Mucosa of gallbladder (tissue), 1 donor: ENCODE measurements at regions not wholly inside any gene's neighbourhood (a gene's known extent, or its start where the extent isn't known, plus 50 kb on each side); places are given as distances from the start of the nearest gene placed in this dataset.
"Not testable (repeated sequence)": the region's sequence is repeated elsewhere in the genome, so short reads cannot be mapped to it uniquely, and the experiment has no call there.

Experiments
- DNase-seq: peaks from one replicate; pipeline ENCODE4 v3.0.0-alpha.2; 2020; ENCODE audit warnings: low spot score
- donor health status: DM: no; HTN: no; CAD: no.

GRCh38 chr13:68944272-68944671, 1163.4 kb upstream of the ATXN8OS start:
- no peak for DNase-seq

DNA sequence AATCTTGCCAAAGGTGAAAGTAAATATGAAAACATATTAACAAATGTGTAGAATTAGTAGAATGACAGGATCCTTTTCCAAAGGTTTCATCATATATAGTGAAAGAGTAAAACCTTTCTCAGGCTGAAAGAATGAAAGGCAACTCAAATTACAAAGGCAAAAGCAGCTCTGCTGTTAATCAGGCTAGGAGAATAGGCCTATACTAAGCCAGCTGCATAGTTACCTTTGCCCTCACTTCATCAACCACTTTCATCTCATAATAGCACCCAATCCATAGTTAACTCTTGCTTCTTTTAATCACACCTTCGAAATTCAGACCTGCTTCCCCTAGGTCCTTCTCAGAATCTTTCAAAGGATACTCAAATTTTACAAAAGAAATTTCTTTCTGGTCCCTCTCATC, 1167.6 kb upstream of the ATXN8OS start:
- DNase-seq, result no peak

DNA sequence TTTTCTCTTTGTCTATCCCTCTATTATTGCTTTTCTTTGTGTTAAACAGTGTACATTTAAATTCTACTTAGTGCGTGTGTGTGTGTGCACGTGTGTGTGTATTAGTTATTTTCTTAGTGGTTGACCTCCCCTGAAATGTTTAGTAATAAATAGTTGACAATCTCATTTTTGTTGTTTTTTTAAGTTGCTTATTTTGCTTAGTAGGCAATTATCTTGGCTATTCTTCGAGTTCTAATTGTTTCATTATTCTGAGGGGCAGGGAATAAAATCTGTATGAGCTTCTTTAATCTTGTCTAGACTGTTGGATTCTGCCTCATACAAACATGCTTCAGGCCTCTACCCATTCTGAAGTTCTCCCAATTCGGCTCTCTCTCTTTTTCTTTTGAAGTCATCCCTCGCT, 1169.0 kb upstream of the ATXN8OS start:
- no peak for DNase-seq

GRCh38 chr13:68929075-68929745, 1178.4 kb upstream of the ATXN8OS start:
- no peak for DNase-seq

DNA sequence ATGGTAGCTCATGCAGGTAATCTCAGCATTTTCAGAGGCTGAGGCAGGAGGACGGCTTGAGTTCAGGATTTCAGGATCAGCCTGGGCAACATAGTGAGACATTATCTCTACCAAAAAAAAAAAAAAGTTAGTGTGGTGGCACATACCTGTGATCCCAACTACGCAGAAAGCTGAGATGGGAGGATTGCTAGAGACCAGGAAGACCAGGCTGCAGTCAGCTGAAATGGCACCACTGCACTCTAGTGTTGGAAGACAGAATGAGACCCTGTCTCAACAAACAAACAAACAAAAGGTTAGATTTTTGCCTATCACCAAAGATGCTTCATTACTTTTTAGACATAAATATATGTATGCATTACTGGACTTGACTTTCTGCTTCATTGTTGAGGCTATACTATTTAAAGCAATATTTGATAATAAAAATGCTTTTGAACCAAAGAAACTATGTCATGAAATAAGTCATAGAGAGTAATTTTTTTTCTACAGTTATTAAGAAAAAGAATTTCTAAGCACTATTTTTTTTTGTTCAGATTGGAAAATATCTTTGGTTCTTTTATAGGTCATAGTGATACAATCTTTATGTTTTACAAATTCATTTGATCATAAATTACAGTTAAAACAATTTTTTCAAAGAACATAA, 1180.1 kb upstream of the ATXN8OS start:
- DNase-seq, result no peak

- DNase-seq, result no peak
These were observed 1183.6 kb upstream of the ATXN8OS start for GRCh38 chr13:68923995-68924394.

- DNase-seq, result no peak
These were observed 1198.7 kb upstream of the ATXN8OS start for GRCh38 chr13:68908879-68909278.

GRCh38 chr13:68905186-68905585, 1202.4 kb upstream of the ATXN8OS start:
- no peak for DNase-seq

GRCh38 chr13:68897331-68897928, 1210.2 kb upstream of the ATXN8OS start:
- no peak for DNase-seq

- DNase-seq, result no peak
These were observed 1211.9 kb upstream of the ATXN8OS start for GRCh38 chr13:68895696-68896095.

DNA sequence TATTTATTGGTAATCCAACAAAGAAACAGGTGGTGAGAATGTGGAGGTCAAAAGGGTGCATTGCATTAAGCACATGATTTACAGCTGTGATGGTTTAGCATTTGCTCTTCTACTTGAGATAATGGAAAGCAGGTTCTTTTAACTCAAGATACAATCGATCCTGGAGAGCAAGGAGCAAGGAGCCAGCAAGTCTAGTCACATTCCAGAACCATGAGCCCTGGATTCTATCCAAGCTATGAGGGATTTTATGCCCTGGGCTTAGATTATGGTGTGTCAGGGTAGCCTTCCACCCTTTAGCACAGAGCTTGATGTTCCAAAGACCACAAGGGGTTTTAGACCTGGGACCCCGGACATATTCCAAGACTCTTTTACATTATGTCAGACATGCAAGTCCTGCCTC, 1213.9 kb upstream of the ATXN8OS start:
- peak; percentile 13 for DNase-seq

DNA sequence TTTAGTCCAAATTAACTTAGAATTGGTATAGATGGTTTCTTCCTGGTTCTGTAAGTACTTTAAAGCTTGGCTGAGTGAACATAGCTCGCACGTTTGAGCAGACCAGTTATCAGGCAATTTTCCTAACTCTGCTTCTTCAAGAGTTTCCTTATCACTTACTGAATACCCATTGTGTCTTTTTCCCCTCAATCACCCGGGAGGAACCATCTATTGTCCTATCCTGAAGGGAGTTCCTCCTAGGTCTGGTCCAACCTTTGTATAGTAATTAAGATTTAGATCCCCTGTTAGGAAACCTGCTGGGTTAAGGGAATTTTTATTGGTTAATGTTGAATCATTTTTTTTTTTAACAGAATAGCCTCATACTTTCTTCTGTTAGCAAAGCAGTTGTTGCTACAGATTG, 1215.0 kb upstream of the ATXN8OS start:
- DNase-seq, result not testable (repeated sequence)

DNA sequence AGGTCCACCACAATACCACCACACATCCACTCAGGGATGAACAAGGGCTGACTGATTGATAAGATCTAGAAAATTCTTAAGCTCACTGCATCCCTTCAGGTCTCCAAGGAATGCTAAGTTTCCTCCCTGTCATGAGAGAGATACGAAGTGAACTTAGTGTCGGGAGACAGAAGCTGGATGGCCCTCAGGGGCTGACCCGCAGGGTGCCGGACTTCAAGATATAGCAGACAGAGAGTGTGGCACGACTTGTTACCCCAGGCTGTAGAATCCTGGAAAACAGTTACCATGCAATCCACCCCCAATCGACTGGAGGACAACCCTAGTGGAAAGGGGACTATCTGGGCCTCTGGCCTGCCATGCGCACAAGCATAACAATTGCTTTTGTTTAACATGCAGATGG, 1217.5 kb upstream of the ATXN8OS start:
- DNase-seq, result not testable (repeated sequence)

GRCh38 chr13:68888832-68889231, 1218.8 kb upstream of the ATXN8OS start:
- DNase-seq, result no peak

DNA sequence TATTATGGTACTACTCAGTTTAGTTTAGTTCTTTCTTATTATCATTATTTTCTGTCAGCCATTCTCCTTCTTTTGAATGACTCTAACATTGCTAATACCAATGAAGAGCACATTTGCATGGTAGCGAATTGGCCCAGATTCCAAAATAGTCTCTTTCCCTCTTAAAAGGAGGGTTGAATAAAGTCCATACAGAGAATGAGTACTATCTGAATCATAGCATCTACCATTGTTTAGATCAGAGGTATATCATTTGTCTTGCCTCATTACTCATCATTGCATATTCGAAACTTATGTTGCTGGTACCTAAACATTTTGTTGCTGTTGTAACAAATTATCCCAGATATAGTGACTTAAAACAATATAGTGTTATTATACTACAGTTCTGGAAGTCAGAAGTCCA, 1235.3 kb upstream of the ATXN8OS start:
- DNase-seq, result no peak

- no peak for DNase-seq
These were observed 1256.6 kb upstream of the ATXN8OS start for GRCh38 chr13:68851026-68851425.

GRCh38 chr13:68850160-68850559, 1257.5 kb upstream of the ATXN8OS start:
- no peak for DNase-seq

- no peak for DNase-seq
These were observed 1261.0 kb upstream of the ATXN8OS start for GRCh38 chr13:68846663-68847062.

DNA sequence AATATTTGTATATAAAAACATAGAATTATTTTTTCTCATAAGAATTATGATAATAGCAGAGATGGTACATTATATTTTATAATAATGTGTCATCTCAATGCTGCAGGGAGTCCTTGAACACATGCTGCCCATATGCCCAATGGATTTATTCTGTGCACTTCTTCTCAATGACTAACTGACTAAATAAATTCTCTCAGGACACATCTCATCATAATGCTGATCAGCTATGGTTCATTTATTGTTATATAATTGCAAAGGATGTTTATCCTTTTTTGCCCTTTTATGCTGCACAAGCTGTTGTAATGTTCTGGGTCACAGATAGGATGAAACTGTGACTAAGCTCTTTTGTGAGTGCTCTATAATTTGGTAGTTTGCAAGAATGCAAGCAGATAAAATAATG, 1273.3 kb upstream of the ATXN8OS start:
- DNase-seq, result no peak

- no peak for DNase-seq
These were observed 1290.9 kb upstream of the ATXN8OS start for GRCh38 chr13:68816715-68817114.

GRCh38 chr13:68813180-68813796, 1294.3 kb upstream of the ATXN8OS start:
- no peak for DNase-seq

DNA sequence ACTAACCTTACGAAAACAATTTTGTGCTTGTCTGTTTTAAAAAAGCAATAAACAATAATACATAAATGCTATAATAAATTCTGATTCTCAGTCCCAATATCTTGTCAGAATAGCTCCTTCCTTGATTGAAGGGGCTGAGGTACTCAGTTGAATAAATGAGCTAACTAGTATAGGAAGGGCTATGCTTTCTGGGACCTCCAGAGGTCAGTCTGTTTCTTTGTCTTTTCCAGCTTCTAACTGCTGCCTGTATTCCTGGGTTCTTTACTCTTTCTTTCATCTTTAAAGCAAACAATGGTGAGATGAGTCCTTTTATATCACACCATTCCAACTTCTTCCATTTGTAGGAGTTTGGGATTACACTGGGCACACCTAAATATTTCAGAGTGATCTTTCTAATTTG, 1297.0 kb upstream of the ATXN8OS start:
- DNase-seq, result no peak

- DNase-seq, result no peak
These were observed 1299.2 kb upstream of the ATXN8OS start for GRCh38 chr13:68808456-68808855.
